MM.1S (cell line): ENCODE measurements at regions not wholly inside any gene's neighbourhood (a gene's known extent, or its start where the extent isn't known, plus 50 kb on each side); places are given as distances from the start of the nearest gene placed in this dataset.

Experiments used
- DNase-seq: peaks from one replicate; pipeline ENCODE4 v3.0.0-alpha.2; 2015
- H2AFZ ChIP-seq: fragments of 300-600 bp; sonication (generic); 2 replicates; pipeline ENCODE4 v1.6.0; 2016; ENCODE audit warnings: antibody characterized with exemption, low read length
- H3F3A ChIP-seq: fragments of 300-600 bp; sonication (generic); 2 replicates; pipeline ENCODE4 v1.6.1; 2016; ENCODE audit warnings: mild to moderate bottlenecking, antibody characterized with exemption, low read length, moderate library complexity, mixed read lengths; ENCODE audit not compliant: insufficient read depth
- H3K27ac ChIP-seq: fragments of 300-600 bp; sonication (generic); 2 replicates; pipeline ENCODE4 v1.5.1; 2016; ENCODE audit warnings: mild to moderate bottlenecking, low read length
- H3K27me3 ChIP-seq: fragments of 300-600 bp; sonication (generic); replicated peaks from 2 replicates; pipeline ENCODE4 v1.6.0; 2016; ENCODE audit warnings: low read length; ENCODE audit not compliant: insufficient read depth
- H3K36me3 ChIP-seq: fragments of 300-600 bp; sonication (generic); replicated peaks from 2 replicates; pipeline ENCODE4 v1.6.1; 2016; ENCODE audit warnings: mild to moderate bottlenecking, low read length, mixed read lengths; ENCODE audit not compliant: insufficient read depth
- H3K4me1 ChIP-seq: fragments of 300-600 bp; sonication (generic); 2 replicates; pipeline ENCODE4 v1.6.1; 2016; ENCODE audit warnings: low read length, mixed read lengths
- H3K4me2 ChIP-seq: fragments of 300-600 bp; sonication (generic); 2 replicates; pipeline ENCODE4 v1.6.0; 2016; ENCODE audit warnings: low read depth, low read length
- H3K4me3 ChIP-seq: fragments of 300-600 bp; sonication (generic); 2 replicates; pipeline ENCODE4 v1.5.1; 2016; ENCODE audit warnings: low read length, mixed read lengths
- H3K79me2 ChIP-seq: fragments of 300-600 bp; sonication (generic); 2 replicates; pipeline ENCODE4 v1.6.1; 2016; ENCODE audit warnings: mixed run types, low read length, mixed read lengths
- H3K9ac ChIP-seq: fragments of 300-600 bp; sonication (generic); 2 replicates; pipeline ENCODE4 v1.6.1; 2016; ENCODE audit warnings: low read length, mixed read lengths
- H3K9me2 ChIP-seq: fragments of 300-600 bp; sonication (generic); replicated peaks from 2 replicates; pipeline ENCODE4 v1.6.1; 2016; ENCODE audit warnings: mild to moderate bottlenecking, low read length, mixed read lengths; ENCODE audit not compliant: insufficient read depth
- H3K9me3 ChIP-seq: fragments of 300-600 bp; sonication (generic); replicated peaks from 2 replicates; pipeline ENCODE4 v1.6.1; 2016; ENCODE audit warnings: mild to moderate bottlenecking, low read length, mixed read lengths; ENCODE audit not compliant: insufficient read depth
- H4K20me1 ChIP-seq: fragments of 300-600 bp; sonication (generic); 2 replicates; pipeline ENCODE4 v1.6.1; 2016; ENCODE audit warnings: mild to moderate bottlenecking, low read length, moderate library complexity, mixed read lengths; ENCODE audit not compliant: insufficient read depth
- EZH2 ChIP-seq: fragments of 300-600 bp; sonication (generic); optimal IDR thresholded peaks from 2 replicates; pipeline ENCODE3; 2017; ENCODE audit warnings: low read depth, mild to moderate bottlenecking, antibody characterized with exemption, low read length, mixed read lengths
- EZH2phosphoT487 ChIP-seq: fragments of 300-600 bp; sonication (generic); IDR thresholded peaks from 2 replicates; pipeline ENCODE4 v1.6.1; 2018; ENCODE audit warnings: antibody characterized with exemption, low read length
- TF ChIP-seq, protein P1 (sequence below): fragments of 300-600 bp; sonication (generic); IDR thresholded peaks from 2 replicates; pipeline ENCODE4 v1.5.1; 2016; ENCODE audit warnings: antibody characterized with exemption, low read length, mixed read lengths

DNA sequence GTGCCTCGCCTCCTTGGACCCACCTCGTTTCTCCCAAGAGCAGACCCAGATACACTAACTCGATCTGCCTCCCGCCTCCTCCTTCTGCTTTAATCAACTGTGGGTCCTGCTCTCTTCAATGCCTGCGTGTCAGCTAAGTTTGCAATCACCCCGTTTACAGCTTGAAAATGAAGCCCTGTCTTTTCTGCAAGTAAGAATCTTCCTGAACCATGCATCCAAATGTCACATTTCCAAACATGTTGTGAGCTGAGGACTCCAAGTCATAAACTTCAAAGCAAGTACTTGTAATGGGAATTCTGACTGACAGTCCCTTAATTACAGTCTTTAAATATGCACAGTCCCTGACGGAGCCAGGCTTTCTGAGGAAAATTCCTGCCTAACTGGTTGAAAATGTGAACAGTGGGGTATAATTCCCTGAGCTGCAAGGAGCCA lies 154.9 kb upstream of the UQCRFS1 start:
- peaks cover 53% of the 10 kb centered on the region for H3K27me3 ChIP-seq
- DNase-seq: no peak
- H3K9me3 ChIP-seq: no peaks in the 10 kb centered on the region
- H3K9ac ChIP-seq: no peak overlapping the region
- H3K4me3 ChIP-seq: no peak overlapping the region
- no peak overlapping the region for H2AFZ ChIP-seq
- no peak overlapping the region for H3K27ac ChIP-seq
- H3K36me3 ChIP-seq: no peaks in the 10 kb centered on the region
- H3K4me2 ChIP-seq: no peak overlapping the region
- H3K9me2 ChIP-seq: no peaks in the 10 kb centered on the region
- no peak for TF ChIP-seq EZH2phosphoT487
- TF ChIP-seq, protein P1, sequence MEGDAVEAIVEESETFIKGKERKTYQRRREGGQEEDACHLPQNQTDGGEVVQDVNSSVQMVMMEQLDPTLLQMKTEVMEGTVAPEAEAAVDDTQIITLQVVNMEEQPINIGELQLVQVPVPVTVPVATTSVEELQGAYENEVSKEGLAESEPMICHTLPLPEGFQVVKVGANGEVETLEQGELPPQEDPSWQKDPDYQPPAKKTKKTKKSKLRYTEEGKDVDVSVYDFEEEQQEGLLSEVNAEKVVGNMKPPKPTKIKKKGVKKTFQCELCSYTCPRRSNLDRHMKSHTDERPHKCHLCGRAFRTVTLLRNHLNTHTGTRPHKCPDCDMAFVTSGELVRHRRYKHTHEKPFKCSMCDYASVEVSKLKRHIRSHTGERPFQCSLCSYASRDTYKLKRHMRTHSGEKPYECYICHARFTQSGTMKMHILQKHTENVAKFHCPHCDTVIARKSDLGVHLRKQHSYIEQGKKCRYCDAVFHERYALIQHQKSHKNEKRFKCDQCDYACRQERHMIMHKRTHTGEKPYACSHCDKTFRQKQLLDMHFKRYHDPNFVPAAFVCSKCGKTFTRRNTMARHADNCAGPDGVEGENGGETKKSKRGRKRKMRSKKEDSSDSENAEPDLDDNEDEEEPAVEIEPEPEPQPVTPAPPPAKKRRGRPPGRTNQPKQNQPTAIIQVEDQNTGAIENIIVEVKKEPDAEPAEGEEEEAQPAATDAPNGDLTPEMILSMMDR: no peak
- no peak for TF ChIP-seq EZH2
- H4K20me1 ChIP-seq: no peaks in the 10 kb centered on the region
- H3K4me1 ChIP-seq: no peaks in the 10 kb centered on the region
- no peaks in the 10 kb centered on the region for H3K79me2 ChIP-seq
- H3F3A ChIP-seq: no peaks in the 10 kb centered on the region

DNA sequence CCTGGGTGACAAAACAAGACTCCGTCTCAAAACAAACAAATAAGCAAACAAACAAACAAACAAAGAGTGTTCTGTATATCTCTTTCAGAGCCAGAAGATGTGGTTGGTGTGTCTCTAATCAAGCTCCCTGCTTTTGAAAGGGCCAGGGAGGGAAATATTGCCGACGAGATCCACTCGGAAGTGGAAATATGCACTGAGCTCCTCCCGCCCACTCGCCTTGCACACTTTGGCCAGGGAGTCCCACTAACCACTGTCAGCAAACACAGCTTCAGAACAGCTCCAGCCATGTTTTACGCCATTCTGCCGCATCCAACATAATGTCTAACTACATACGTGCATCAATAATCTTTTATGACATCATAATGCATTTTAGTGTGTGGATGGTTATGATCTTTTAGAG lies 155.5 kb upstream of the VSTM2B start:
- no peak for DNase-seq

DNA sequence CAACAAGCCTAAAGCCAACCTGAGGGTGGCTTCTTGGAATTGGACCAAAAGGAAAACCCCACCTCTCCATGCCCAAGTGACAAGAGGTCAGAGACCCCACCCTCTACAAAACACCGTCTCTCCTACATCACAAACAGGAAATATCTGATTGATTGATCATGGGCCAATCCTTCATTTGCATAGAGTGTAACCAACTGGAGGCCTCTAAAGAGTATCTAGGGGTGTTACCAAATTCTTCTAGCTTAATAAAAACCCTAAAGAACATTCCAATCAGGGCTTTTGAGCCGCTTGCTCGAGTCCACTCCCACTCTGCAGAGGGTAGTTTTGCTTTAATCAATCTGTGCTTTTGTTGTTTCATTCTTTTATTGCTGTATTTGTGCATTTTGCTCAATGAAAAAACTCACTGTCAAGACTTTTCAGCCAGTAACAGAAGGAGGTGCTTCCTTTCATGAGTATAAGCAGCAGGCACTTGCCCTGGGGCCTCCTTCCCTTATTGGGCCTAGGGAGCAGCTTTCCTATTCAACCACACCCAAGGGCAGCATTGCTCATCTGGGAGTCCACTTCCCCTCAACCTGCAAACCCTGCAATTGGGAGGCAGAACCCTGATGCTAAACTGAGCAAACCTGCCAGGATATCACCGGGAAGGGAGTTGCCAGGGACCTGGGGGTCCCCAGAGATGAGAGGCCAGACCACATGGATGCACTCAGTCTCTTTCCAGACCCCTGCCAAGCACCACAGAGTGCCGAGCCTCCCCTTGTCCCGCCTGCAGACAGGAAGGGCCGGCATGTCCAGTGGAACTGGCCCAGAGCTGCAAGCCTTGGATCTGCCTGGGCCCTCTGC lies 154.3 kb upstream of the VSTM2B start:
- no peaks in the 10 kb centered on the region for H3K9me3 ChIP-seq
- H3K36me3 ChIP-seq: no peaks in the 10 kb centered on the region
- no peaks in the 10 kb centered on the region for H3F3A ChIP-seq
- DNase-seq: no peak
- H3K9ac ChIP-seq: no peak overlapping the region
- peaks cover 50% of the 10 kb centered on the region for H3K27me3 ChIP-seq
- no peaks in the 10 kb centered on the region for H3K79me2 ChIP-seq
- no peaks in the 10 kb centered on the region for H3K9me2 ChIP-seq
- H3K4me2 ChIP-seq: no peak overlapping the region
- no peak overlapping the region for H3K4me3 ChIP-seq
- no peak overlapping the region for H3K27ac ChIP-seq
- TF ChIP-seq, protein P1: no peak
- TF ChIP-seq EZH2phosphoT487: no peak
- no peak for TF ChIP-seq EZH2
- H2AFZ ChIP-seq: no peak overlapping the region
- H3K4me1 ChIP-seq: no peaks in the 10 kb centered on the region
- H4K20me1 ChIP-seq: no peaks in the 10 kb centered on the region

More for the DNA sequence above, 155.5 kb upstream of the VSTM2B start:
- Histone ChIP-seq H3K27me3 (peaks cover 48% of the 10 kb centered on the region), H3K4me3 (no peak overlapping the region), H4K20me1 (no peaks in the 10 kb centered on the region), H3K9me2 (no peaks in the 10 kb centered on the region), H3K9ac (no peak overlapping the region), H3K27ac (no peak overlapping the region), H3K9me3 (no peaks in the 10 kb centered on the region), H3K79me2 (no peaks in the 10 kb centered on the region), H3K36me3 (no peaks in the 10 kb centered on the region), H3K4me2 (no peak overlapping the region), H2AFZ (no peak overlapping the region), H3K4me1 (no peaks in the 10 kb centered on the region), H3F3A (no peaks in the 10 kb centered on the region)
- no peak for TF ChIP-seq EZH2phosphoT487
- TF ChIP-seq EZH2: no peak
- TF ChIP-seq, protein P1: no peak
